Activated CD8-positive, alpha-beta T cell treated with anti-CD3 and anti-CD28 coated beads for 36 hours (primary cell): ENCODE measurements at regions not wholly inside any gene's neighbourhood (a gene's known extent, or its start where the extent isn't known, plus 50 kb on each side); places are given as distances from the start of the nearest gene placed in this dataset.

Experiments used
- ATAC-seq: fragments of 200-7000 bp; cut with Tn5 transposase; one replicate; pipeline ENCODE4 v1.10.0; 2021; ENCODE audit warnings: mild to moderate bottlenecking, moderate library complexity
- CTCF ChIA-PET: fragments of 350-600 bp; sonication (Branson Sonifier 250); formaldehyde crosslinking; loops from one replicate; lab custom pipeline; 2021; ENCODE audit warnings: antibody characterized with exemption; lab: Charles Lee
- POLR2A ChIA-PET: fragments of 350-600 bp; sonication (Branson Sonifier 250); formaldehyde crosslinking; loops from one replicate; lab custom pipeline; 2021; ENCODE audit warnings: antibody characterized with exemption; lab: Charles Lee
- DNase-seq: peaks from one replicate; pipeline ENCODE4 v3.0.0-alpha.2; 2020
- H3K27ac Mint-ChIP-seq: one replicate; pipeline ENCODE4 v1.8.0; 2021; ENCODE audit warnings: mild to moderate bottlenecking, mixed read lengths
- H3K27me3 Mint-ChIP-seq: one replicate; pipeline ENCODE4 v1.8.0; 2021; ENCODE audit warnings: mixed read lengths
- H3K36me3 Mint-ChIP-seq: one replicate; pipeline ENCODE4 v1.8.0; 2021; ENCODE audit warnings: low read depth, mixed read lengths
- H3K4me1 Mint-ChIP-seq: one replicate; pipeline ENCODE4 v1.8.0; 2021; ENCODE audit warnings: low read depth, mixed read lengths
- H3K4me3 Mint-ChIP-seq: one replicate; pipeline ENCODE4 v1.8.0; 2021; ENCODE audit warnings: mild to moderate bottlenecking, moderate library complexity, mixed read lengths
- H3K9me3 Mint-ChIP-seq: one replicate; pipeline ENCODE4 v1.8.0; 2021; ENCODE audit warnings: mixed read lengths
- CTCF ChIP-seq: fragments of 200-600 bp; IDR thresholded peaks from one replicate; pipeline ENCODE4 v1.8.0; 2022; ENCODE audit warnings: antibody characterized with exemption, mild to moderate bottlenecking
- intact Hi-C: fragments of 100-400 bp; cut with micrococcal nuclease; formaldehyde crosslinking; loops from one replicate; pipeline ENCODE4 v1.10.0; 2022

- no peak for ATAC-seq
- CTCF ChIA-PET = interaction anchor here (1.2 to 1.7 kb wide), 2 partner anchors 55 to 97 kb away, joined by 3 to 4 read pairs; no protein-coding TSS in a partner anchor
- POLR2A ChIA-PET = no interaction called here
- Mint-ChIP-seq H3K9me3 (no peaks in the 10 kb centered on the region), H3K4me3 (no peak overlapping the region), H3K27me3 (peaks cover 17% of the 10 kb centered on the region), H3K4me1 (no peaks in the 10 kb centered on the region), H3K27ac (no peak overlapping the region), H3K36me3 (no peaks in the 10 kb centered on the region)
- intact Hi-C loops = no loop called here
- TF ChIP-seq CTCF = no peak
- no peak for DNase-seq
Observed at GRCh38 chr6:169886631-169887227, 135.3 kb downstream of the ERMARD start.

DNA sequence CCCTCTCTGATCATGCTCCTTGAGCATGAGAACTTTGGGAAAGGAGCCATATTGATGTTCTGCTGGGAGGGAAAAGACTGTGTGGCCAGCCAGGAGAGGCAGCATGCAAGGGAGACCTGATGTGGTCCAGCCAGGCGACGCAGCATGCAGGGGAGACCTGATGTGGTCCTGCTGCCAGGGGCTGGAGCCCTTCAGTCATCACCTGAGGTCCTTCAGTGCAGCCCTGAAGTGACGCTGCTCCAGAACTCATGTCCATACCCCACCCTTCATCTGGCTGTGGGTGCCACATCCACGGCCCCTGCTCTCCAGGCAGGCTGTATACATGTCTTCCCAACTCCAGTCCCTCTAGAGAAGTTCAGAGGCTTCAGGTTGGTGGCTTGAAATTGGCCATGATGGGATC lies 134.4 kb downstream of the ERMARD start:
- Mint-ChIP-seq H3K9me3 (no peaks in the 10 kb centered on the region), H3K4me1 (no peaks in the 10 kb centered on the region), H3K4me3 (no peak overlapping the region), H3K27ac (no peak overlapping the region), H3K27me3 (peaks cover 17% of the 10 kb centered on the region), H3K36me3 (no peaks in the 10 kb centered on the region)
- ATAC-seq (no peak), DNase-seq (no peak)
- TF ChIP-seq CTCF = no peak
- intact Hi-C loops = no loop called here
- POLR2A ChIA-PET = no interaction called here
- CTCF ChIA-PET = interaction anchor here (1.7 kb wide), 1 partner anchor 96 kb away, joined by 4 read pairs; no protein-coding TSS in a partner anchor

DNA sequence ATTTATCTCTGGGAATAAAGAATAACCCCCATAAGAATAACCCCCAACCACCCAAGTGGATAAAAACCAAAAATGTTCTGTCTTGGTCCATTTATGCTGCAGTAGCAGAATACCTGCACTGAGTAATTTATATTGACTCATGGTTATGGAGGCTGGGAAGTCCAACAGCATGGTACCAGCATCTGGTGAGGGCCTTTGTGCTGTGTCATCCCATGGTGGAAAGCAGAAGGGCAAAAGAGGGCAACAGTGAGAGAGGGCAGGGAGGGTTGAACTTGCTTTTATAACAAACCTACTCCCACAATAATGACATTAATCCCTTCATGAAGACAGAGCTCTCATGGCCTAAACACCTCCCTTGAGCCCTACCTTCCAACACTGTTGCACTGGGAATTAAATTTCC lies 133.7 kb downstream of the ERMARD start:
- intact Hi-C loops = no loop called here
- no peaks in the 10 kb centered on the region for H3K4me1 Mint-ChIP-seq
- ChIA-PET CTCF (interaction anchor here (1.7 kb wide), 1 partner anchor 95 kb away, joined by 4 read pairs; no protein-coding TSS in a partner anchor), POLR2A (no interaction called here)
- no peak for ATAC-seq
- H3K27me3 Mint-ChIP-seq = peaks cover 17% of the 10 kb centered on the region
- H3K4me3 Mint-ChIP-seq = no peak overlapping the region
- H3K36me3 Mint-ChIP-seq = no peaks in the 10 kb centered on the region
- no peak for TF ChIP-seq CTCF
- DNase-seq = no peak
- no peaks in the 10 kb centered on the region for H3K9me3 Mint-ChIP-seq
- no peak overlapping the region for H3K27ac Mint-ChIP-seq

DNA sequence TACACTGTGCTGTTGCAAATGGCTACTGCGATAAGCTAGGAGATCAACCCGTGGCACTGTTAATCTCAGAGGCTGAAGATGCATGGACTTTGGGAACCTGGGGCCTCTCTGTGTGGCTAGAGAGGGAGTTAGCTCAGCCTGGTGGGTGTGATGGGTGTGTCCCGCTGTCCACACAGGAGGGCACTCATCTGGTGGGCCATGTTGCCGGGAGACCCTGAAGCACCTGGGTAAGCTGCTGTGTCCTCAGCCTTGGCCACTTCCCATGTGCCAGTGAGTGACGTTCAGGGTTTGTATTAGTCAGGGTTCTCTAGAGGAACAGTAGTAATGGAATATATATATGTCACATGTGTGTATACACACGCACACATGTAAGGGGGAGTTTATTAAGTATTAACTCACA lies 132.7 kb downstream of the ERMARD start:
- no peak overlapping the region for H3K27ac Mint-ChIP-seq

More for the DNA sequence above, 132.7 kb downstream of the ERMARD start:
- TF ChIP-seq CTCF = no peak
- H3K36me3 Mint-ChIP-seq = no peaks in the 10 kb centered on the region
- intact Hi-C loops = no loop called here
- no peaks in the 10 kb centered on the region for H3K9me3 Mint-ChIP-seq
- no peaks in the 10 kb centered on the region for H3K4me1 Mint-ChIP-seq
- ChIA-PET POLR2A (no interaction called here), CTCF (no interaction called here)
- ATAC-seq = no peak
- no peak for DNase-seq
- H3K4me3 Mint-ChIP-seq = no peak overlapping the region
- H3K27me3 Mint-ChIP-seq = peaks cover 13% of the 10 kb centered on the region
